ENCODE measurements at regions not wholly inside any gene's neighbourhood (a gene's known extent, or its start where the extent isn't known, plus 50 kb on each side); places are given as distances from the start of the nearest gene placed in this dataset.
"Not testable (repeated sequence)": the region's sequence is repeated elsewhere in the genome, so short reads cannot be mapped to it uniquely, and the experiment has no call there.

DNA sequence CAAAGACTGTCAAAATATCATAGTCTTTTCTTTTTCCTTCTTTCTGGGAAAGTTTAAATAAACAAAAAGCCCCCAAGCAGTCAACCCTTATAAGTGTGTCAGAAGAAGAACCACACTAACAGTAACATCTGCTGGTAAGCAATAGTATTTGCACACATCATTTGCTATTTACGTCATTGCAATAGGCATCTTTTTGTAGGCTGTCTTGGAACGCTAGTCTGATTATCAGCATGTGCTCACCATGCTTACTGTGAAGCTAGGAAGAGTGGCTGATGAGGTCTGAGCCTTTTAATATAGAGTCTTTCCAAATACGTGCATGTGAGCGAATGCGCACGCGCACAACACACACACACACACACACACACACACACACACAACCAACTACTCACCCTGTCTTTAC, 599.0 kb upstream of the TPK1 start:
- Histone ChIP-seq H3K27ac (ENCODE audit: control insufficient read depth, insufficient read depth, low read length) (no peak overlapping the region), H3K9me3 (ENCODE audit: control insufficient read depth, low read depth, low read length) (no peaks in the 10 kb centered on the region), H3K4me1 (ENCODE audit: control insufficient read depth, extremely low read depth, insufficient read depth, low read length) (no peaks in the 10 kb centered on the region), H3K4me3 (ENCODE audit: control insufficient read depth in 2 of 3, extremely low read depth in 1 of 3, insufficient read depth in 2 of 3, low read depth in 1 of 3, low read length in 3 of 3) (no peak overlapping the region), H3K9ac (ENCODE audit: control insufficient read depth, extremely low read depth, insufficient read depth, low read length) (no peak overlapping the region), H4K20me1 (ENCODE audit: control insufficient read depth, extremely low read depth, insufficient read depth, low read length) (no peaks in the 10 kb centered on the region), H3K9me1 (ENCODE audit: control insufficient read depth, extremely low read depth, insufficient read depth, low read length) (no peaks in the 10 kb centered on the region), H3K79me2 (ENCODE audit: control insufficient read depth, insufficient read depth, low read length) (no peaks in the 10 kb centered on the region), H3K4me2 (ENCODE audit: control insufficient read depth, extremely low read depth, insufficient read depth, low read depth, low read length) (no peak overlapping the region), H3K36me3 (ENCODE audit: control insufficient read depth in 2 of 2, extremely low read depth in 1 of 2, insufficient read depth in 2 of 2, low read length in 2 of 2) (no peaks in the 10 kb centered on the region), H2AFZ (ENCODE audit: control insufficient read depth, low read length) (no peak overlapping the region), H3K27me3 (ENCODE audit: control insufficient read depth, extremely low read depth, insufficient read depth, low read length) (no peaks in the 10 kb centered on the region)
- DNase-seq (ENCODE audit: low read depth, low spot score) = no peak
- TF ChIP-seq, protein P1, sequence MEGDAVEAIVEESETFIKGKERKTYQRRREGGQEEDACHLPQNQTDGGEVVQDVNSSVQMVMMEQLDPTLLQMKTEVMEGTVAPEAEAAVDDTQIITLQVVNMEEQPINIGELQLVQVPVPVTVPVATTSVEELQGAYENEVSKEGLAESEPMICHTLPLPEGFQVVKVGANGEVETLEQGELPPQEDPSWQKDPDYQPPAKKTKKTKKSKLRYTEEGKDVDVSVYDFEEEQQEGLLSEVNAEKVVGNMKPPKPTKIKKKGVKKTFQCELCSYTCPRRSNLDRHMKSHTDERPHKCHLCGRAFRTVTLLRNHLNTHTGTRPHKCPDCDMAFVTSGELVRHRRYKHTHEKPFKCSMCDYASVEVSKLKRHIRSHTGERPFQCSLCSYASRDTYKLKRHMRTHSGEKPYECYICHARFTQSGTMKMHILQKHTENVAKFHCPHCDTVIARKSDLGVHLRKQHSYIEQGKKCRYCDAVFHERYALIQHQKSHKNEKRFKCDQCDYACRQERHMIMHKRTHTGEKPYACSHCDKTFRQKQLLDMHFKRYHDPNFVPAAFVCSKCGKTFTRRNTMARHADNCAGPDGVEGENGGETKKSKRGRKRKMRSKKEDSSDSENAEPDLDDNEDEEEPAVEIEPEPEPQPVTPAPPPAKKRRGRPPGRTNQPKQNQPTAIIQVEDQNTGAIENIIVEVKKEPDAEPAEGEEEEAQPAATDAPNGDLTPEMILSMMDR (optimal IDR thresholded peaks at IDR 0.05 in 1 of 3, IDR thresholded peaks at IDR 0.05 in 1 of 3, conservative IDR thresholded peaks at IDR 0.05 in 1 of 3; ENCODE audit: extremely low read depth in 1 of 3, insufficient read depth in 2 of 3, low read length in 3 of 3) = no peak
- no peak for TF ChIP-seq EZH2 (IDR thresholded peaks at IDR 0.05; ENCODE audit: low read length)
- dilution Hi-C loops (cut with MboI; ENCODE audit: extremely low pct_ligation_motif_present, low sequenced_read_pairs) = no loop called here
- no peak for FAIRE-seq

DNA sequence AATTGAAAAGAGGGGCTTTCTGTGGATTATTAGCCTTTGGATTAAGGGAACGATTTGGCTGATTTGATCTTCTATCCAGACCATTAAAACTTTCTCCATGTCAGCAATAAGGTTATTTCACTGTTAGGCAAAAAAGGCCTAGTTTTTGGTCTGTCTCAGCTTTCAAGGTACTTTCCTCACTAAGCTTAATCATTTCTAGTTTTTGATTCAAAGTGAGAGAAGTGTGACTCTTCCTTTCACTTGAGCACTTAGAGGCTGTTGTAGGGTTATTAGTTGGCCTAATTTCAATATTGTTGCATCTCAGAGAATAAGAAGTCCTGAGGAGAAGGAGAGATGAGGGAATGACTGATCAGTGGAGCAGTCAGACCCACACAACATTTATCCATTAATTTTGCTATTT, 596.0 kb upstream of the TPK1 start:
- no peaks in the 10 kb centered on the region for H3K27me3 ChIP-seq (ENCODE audit: control insufficient read depth, extremely low read depth, insufficient read depth, low read length)
- dilution Hi-C loops (cut with MboI; ENCODE audit: extremely low pct_ligation_motif_present, low sequenced_read_pairs) = no loop called here
- no peak overlapping the region for H3K4me3 ChIP-seq (ENCODE audit: control insufficient read depth in 2 of 3, extremely low read depth in 1 of 3, insufficient read depth in 2 of 3, low read depth in 1 of 3, low read length in 3 of 3)
- TF ChIP-seq, protein P1 (optimal IDR thresholded peaks at IDR 0.05 in 1 of 3, IDR thresholded peaks at IDR 0.05 in 1 of 3, conservative IDR thresholded peaks at IDR 0.05 in 1 of 3; ENCODE audit: extremely low read depth in 1 of 3, insufficient read depth in 2 of 3, low read length in 3 of 3) = no peak
- no peak for TF ChIP-seq EZH2 (IDR thresholded peaks at IDR 0.05; ENCODE audit: low read length)
- H3K79me2 ChIP-seq (ENCODE audit: control insufficient read depth, insufficient read depth, low read length) = no peaks in the 10 kb centered on the region
- H3K4me1 ChIP-seq (ENCODE audit: control insufficient read depth, extremely low read depth, insufficient read depth, low read length) = no peaks in the 10 kb centered on the region
- no peak overlapping the region for H3K27ac ChIP-seq (ENCODE audit: control insufficient read depth, insufficient read depth, low read length)
- DNase-seq (ENCODE audit: low read depth, low spot score) (no peak), FAIRE-seq (no peak)
- no peak overlapping the region for H3K9ac ChIP-seq (ENCODE audit: control insufficient read depth, extremely low read depth, insufficient read depth, low read length)
- peaks cover 3% of the 10 kb centered on the region for H3K9me3 ChIP-seq (ENCODE audit: control insufficient read depth, low read depth, low read length)
- H2AFZ ChIP-seq (ENCODE audit: control insufficient read depth, low read length) = no peak overlapping the region
- H3K4me2 ChIP-seq (ENCODE audit: control insufficient read depth, extremely low read depth, insufficient read depth, low read depth, low read length) = no peak overlapping the region
- no peaks in the 10 kb centered on the region for H3K36me3 ChIP-seq (ENCODE audit: control insufficient read depth in 2 of 2, extremely low read depth in 1 of 2, insufficient read depth in 2 of 2, low read length in 2 of 2)
- no peaks in the 10 kb centered on the region for H3K9me1 ChIP-seq (ENCODE audit: control insufficient read depth, extremely low read depth, insufficient read depth, low read length)
- no peaks in the 10 kb centered on the region for H4K20me1 ChIP-seq (ENCODE audit: control insufficient read depth, extremely low read depth, insufficient read depth, low read length)

DNA sequence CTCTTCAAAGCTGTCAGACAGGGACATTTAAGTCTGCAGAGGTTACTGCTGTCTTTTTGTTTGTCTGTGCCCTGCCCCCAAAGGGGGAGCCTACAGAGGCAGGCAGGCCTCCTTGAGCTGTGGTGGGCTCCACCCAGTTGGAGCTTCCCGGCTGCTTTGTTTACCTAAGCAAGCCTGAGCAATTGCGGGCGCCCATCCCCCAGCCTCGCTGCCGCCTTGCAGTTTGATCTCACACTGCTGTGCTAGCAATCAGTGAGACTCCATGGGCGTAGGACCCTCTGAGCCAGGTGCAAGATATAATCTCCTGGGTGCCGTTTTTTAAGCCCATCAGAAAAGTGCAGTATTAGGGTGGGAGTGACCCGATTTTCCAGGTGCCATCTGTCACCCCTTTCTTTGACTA, 582.6 kb upstream of the TPK1 start:
- dilution Hi-C loops (cut with MboI; ENCODE audit: extremely low pct_ligation_motif_present, low sequenced_read_pairs); H3K9me3 ChIP-seq (ENCODE audit: control insufficient read depth, low read depth, low read length); H3K36me3 ChIP-seq (ENCODE audit: control insufficient read depth in 2 of 2, extremely low read depth in 1 of 2, insufficient read depth in 2 of 2, low read length in 2 of 2); H3K4me3 ChIP-seq (ENCODE audit: control insufficient read depth in 2 of 3, extremely low read depth in 1 of 3, insufficient read depth in 2 of 3, low read depth in 1 of 3, low read length in 3 of 3); DNase-seq (ENCODE audit: low read depth, low spot score); H3K9me1 ChIP-seq (ENCODE audit: control insufficient read depth, extremely low read depth, insufficient read depth, low read length); H2AFZ ChIP-seq (ENCODE audit: control insufficient read depth, low read length); H3K79me2 ChIP-seq (ENCODE audit: control insufficient read depth, insufficient read depth, low read length); H3K27me3 ChIP-seq (ENCODE audit: control insufficient read depth, extremely low read depth, insufficient read depth, low read length); H4K20me1 ChIP-seq (ENCODE audit: control insufficient read depth, extremely low read depth, insufficient read depth, low read length); H3K27ac ChIP-seq (ENCODE audit: control insufficient read depth, insufficient read depth, low read length); H3K9ac ChIP-seq (ENCODE audit: control insufficient read depth, extremely low read depth, insufficient read depth, low read length); H3K4me2 ChIP-seq (ENCODE audit: control insufficient read depth, extremely low read depth, insufficient read depth, low read depth, low read length); FAIRE-seq; H3K4me1 ChIP-seq (ENCODE audit: control insufficient read depth, extremely low read depth, insufficient read depth, low read length): not testable (repeated sequence)

Data from keratinocyte (primary cell).